Thyroid gland (tissue), 4 donors: ENCODE measurements at regions not wholly inside any gene's neighbourhood (a gene's known extent, or its start where the extent isn't known, plus 50 kb on each side); places are given as distances from the start of the nearest gene placed in this dataset.
A peak's percentile ranks its signal among the peaks of the same experiment; 100 is the strongest.

ENCODE experiments used
- DNase-seq, 2 donors: peaks; one replicate each; pipeline ENCODE4 v3.0.0-alpha.2; 2019
- H3K27ac ChIP-seq, 3 donors: fragments of 200-600 bp; sonication (generic); 1 replicate in 2 of 3; 2 replicates in 1 of 3; pipeline ENCODE4 v1.5.1; 2016 to 2019; ENCODE audit warnings: mild to moderate bottlenecking in 1 of 3, moderate library complexity in 1 of 3
- H3K27me3 ChIP-seq: fragments of 200-600 bp; sonication (generic); one replicate; pipeline ENCODE4 v1.5.1; 2019
- H3K36me3 ChIP-seq, 2 donors: fragments of 200-600 bp; sonication (generic); one replicate each; pipeline ENCODE4 v1.5.1; 2016 to 2019
- H3K4me1 ChIP-seq, 2 donors: fragments of 200-600 bp; sonication (generic); one replicate each; pipeline ENCODE4 v1.5.1; 2017 to 2019
- H3K4me3 ChIP-seq, 3 donors: fragments of 200-600 bp; sonication (generic); replicated peaks in 1 of 3; 1 replicate in 2 of 3; 2 replicates in 1 of 3; pipeline ENCODE4 v1.5.1; 2016; ENCODE audit warnings: mild to moderate bottlenecking in 1 of 3
- H3K9me3 ChIP-seq: fragments of 200-600 bp; sonication (generic); one replicate; pipeline ENCODE4 v1.5.1; 2017
- CTCF ChIP-seq, 6 experiments: fragments of 200-600 bp in 3 of 6; fragments of 450-650 bp in 3 of 6; sonication (generic) in 3 of 6; IDR thresholded peaks; one replicate each; pipeline ENCODE4 v1.5.1; 2016 to 2019; ENCODE audit warnings: antibody characterized with exemption in 6 of 6, mild to moderate bottlenecking in 2 of 6, inconsistent platforms in 1 of 6, moderate library complexity in 1 of 6
- POLR2A ChIP-seq, 2 donors: fragments of 450-650 bp; IDR thresholded peaks; one replicate each; pipeline ENCODE4 v1.6.1; 2017; ENCODE audit warnings: antibody characterized with exemption in 2 of 2, mild to moderate bottlenecking in 2 of 2, moderate library complexity in 1 of 2
- WGBS, 2 donors: methylation state at CpG; one replicate each; pipeline ENCODE4 v1.1.5; 2017; 5-methylcytosine and 5-hydroxymethylcytosine counted together
- intact Hi-C: fragments of 100-400 bp; cut with DNase I; formaldehyde crosslinking; loops from one replicate; pipeline ENCODE4 v1.15.1; 2023

- H3K4me1 ChIP-seq, result no peaks in the 10 kb centered on the region
- no peak for DNase-seq
- intact Hi-C loops, result no loop called here
- no peak overlapping the region for H3K27ac ChIP-seq
- no peak overlapping the region for H3K4me3 ChIP-seq
- H3K36me3 ChIP-seq, result no peaks in the 10 kb centered on the region
- H3K27me3 ChIP-seq, result no peaks in the 10 kb centered on the region
- H3K9me3 ChIP-seq, result no peaks in the 10 kb centered on the region
- TF ChIP-seq POLR2A (IDR thresholded peaks at IDR 0.05) (no peak), CTCF (IDR thresholded peaks at IDR 0.05) (no peak)
- WGBS, 2 donors, result 97% methylated on average over 36 of the region's 36 CpGs
Measured at GRCh38 chr2:52629531-52629930, 1138.1 kb upstream of the CHAC2 start.

- Histone ChIP-seq H3K27me3 (no peaks in the 10 kb centered on the region), H3K4me3 (no peak overlapping the region), H3K27ac (no peak overlapping the region), H3K9me3 (no peaks in the 10 kb centered on the region), H3K4me1 (no peaks in the 10 kb centered on the region), H3K36me3 (no peaks in the 10 kb centered on the region)
- DNase-seq, result no peak
- intact Hi-C loops, result no loop called here
- no peak for TF ChIP-seq POLR2A (IDR thresholded peaks at IDR 0.05)
- no peak for TF ChIP-seq CTCF (IDR thresholded peaks at IDR 0.05)
- 78 to 91% methylated on average over 2 of the region's 2 CpGs for WGBS, 2 donors
Measured at GRCh38 chr2:52622266-52622665, 1145.3 kb upstream of the CHAC2 start.

- no peak for TF ChIP-seq POLR2A (IDR thresholded peaks at IDR 0.05)
- peak in 2 of 6 experiments; percentile 14 to 23 for TF ChIP-seq CTCF (IDR thresholded peaks at IDR 0.05)
- H3K27ac ChIP-seq, result no peak overlapping the region
- no peak overlapping the region for H3K4me3 ChIP-seq
- no peaks in the 10 kb centered on the region for H3K4me1 ChIP-seq
- no peaks in the 10 kb centered on the region for H3K36me3 ChIP-seq
- no peaks in the 10 kb centered on the region for H3K27me3 ChIP-seq
- 47 to 65% methylated on average over 4 of the region's 4 CpGs for WGBS, 2 donors
- DNase-seq, result no peak
- intact Hi-C loops, result no loop called here
- no peaks in the 10 kb centered on the region for H3K9me3 ChIP-seq
Measured at GRCh38 chr2:52613064-52613463, 1154.5 kb upstream of the CHAC2 start.

GRCh38 chr2:52611759-52612158 lies 1155.8 kb upstream of the CHAC2 start:
- Histone ChIP-seq H3K4me3 (no peak overlapping the region), H3K4me1 (no peaks in the 10 kb centered on the region), H3K27ac (no peak overlapping the region), H3K9me3 (no peaks in the 10 kb centered on the region), H3K27me3 (no peaks in the 10 kb centered on the region), H3K36me3 (no peaks in the 10 kb centered on the region)
- WGBS, 2 donors, result 48 to 64% methylated on average over 2 of the region's 2 CpGs
- TF ChIP-seq CTCF (IDR thresholded peaks at IDR 0.05), result no peak
- intact Hi-C loops, result no loop called here
- no peak for DNase-seq

- Histone ChIP-seq H3K4me1 (no peaks in the 10 kb centered on the region), H3K27ac (no peak overlapping the region), H3K27me3 (no peaks in the 10 kb centered on the region), H3K9me3 (no peaks in the 10 kb centered on the region), H3K4me3 (no peak overlapping the region), H3K36me3 (no peaks in the 10 kb centered on the region)
- DNase-seq, result no peak
- 95 to 99% methylated on average over 2 of the region's 2 CpGs for WGBS, 2 donors
- intact Hi-C loops, result no loop called here
- no peak for TF ChIP-seq POLR2A (IDR thresholded peaks at IDR 0.05)
- no peak for TF ChIP-seq CTCF (IDR thresholded peaks at IDR 0.05)
Measured at GRCh38 chr2:52608030-52608429, 1159.6 kb upstream of the CHAC2 start.
